ENCODE measurements at regions not wholly inside any gene's neighbourhood (a gene's known extent, or its start where the extent isn't known, plus 50 kb on each side); places are given as distances from the start of the nearest gene placed in this dataset.
A peak's percentile ranks its signal among the peaks of the same experiment; 100 is the strongest.

- Histone ChIP-seq H3K27me3 (ENCODE audit: insufficient read depth, low read length, poor library complexity, severe bottlenecking) (no peaks in the 10 kb centered on the region), H3K9me3 (ENCODE audit: low read length) (no peaks in the 10 kb centered on the region), H3K4me3 (ENCODE audit: low read length) (no peak overlapping the region), H3K4me1 (ENCODE audit: insufficient read depth, low read length) (no peaks in the 10 kb centered on the region), H3K27ac (ENCODE audit: low read depth, low read length) (no peak overlapping the region), H3K36me3 (ENCODE audit: insufficient read depth, low read length) (no peaks in the 10 kb centered on the region)
- no peak overlapping the region for H3K4me3 Mint-ChIP-seq
- ChIA-PET POLR2A (no interaction called here), CTCF (interaction anchor here (0.6 kb wide), 1 partner anchor 1266 kb away, joined by 3 read pairs; no protein-coding TSS in a partner anchor)
- DNase-seq, result no peak
- H3K36me3 Mint-ChIP-seq, result no peaks in the 10 kb centered on the region
- H3K27me3 Mint-ChIP-seq, result peaks cover 4 to 11% of the 10 kb centered on the region in 2 donors
- peaks cover 0 to 1% (median 0%) of the 10 kb centered on the region in 5 donors for H3K9me3 Mint-ChIP-seq
- H3K27ac Mint-ChIP-seq, result no peak overlapping the region
- peaks cover 0 to 5% (median 0%) of the 10 kb centered on the region in 3 donors for H3K4me1 Mint-ChIP-seq
Observed at GRCh38 chr3:64464955-64465354, 222.8 kb downstream of the ADAMTS9 start.

- peaks cover 0 to 1% (median 0%) of the 10 kb centered on the region in 5 donors for H3K9me3 Mint-ChIP-seq
- H3K4me3 Mint-ChIP-seq, result no peak overlapping the region
- CTCF ChIA-PET, result no interaction called here
Observed at GRCh38 chr3:64463981-64464380, 223.8 kb downstream of the ADAMTS9 start.

GRCh38 chr3:64462203-64462602 lies 225.6 kb downstream of the ADAMTS9 start:
- Mint-ChIP-seq H3K9me3 (peaks cover 0 to 1% (median 0%) of the 10 kb centered on the region in 5 donors), H3K4me3 (no peak overlapping the region), H3K4me1 (peaks cover 0 to 5% (median 0%) of the 10 kb centered on the region in 3 donors), H3K27me3 (peaks cover 3 to 4% of the 10 kb centered on the region in 2 donors), H3K27ac (peak overlapping the region in 1 of 8 donors; percentile 4), H3K36me3 (no peaks in the 10 kb centered on the region)
- no peaks in the 10 kb centered on the region for H3K27me3 ChIP-seq (ENCODE audit: insufficient read depth, low read length, poor library complexity, severe bottlenecking)
- H3K36me3 ChIP-seq (ENCODE audit: insufficient read depth, low read length), result no peaks in the 10 kb centered on the region
- no peaks in the 10 kb centered on the region for H3K9me3 ChIP-seq (ENCODE audit: low read length)
- no peaks in the 10 kb centered on the region for H3K4me1 ChIP-seq (ENCODE audit: insufficient read depth, low read length)
- no peak overlapping the region for H3K4me3 ChIP-seq (ENCODE audit: low read length)
- ChIA-PET POLR2A (no interaction called here), CTCF (no interaction called here)
- H3K27ac ChIP-seq (ENCODE audit: low read depth, low read length), result no peak overlapping the region
- DNase-seq, result no peak

More at GRCh38 chr3:64463981-64464380, 223.8 kb downstream of the ADAMTS9 start:
- Mint-ChIP-seq H3K4me1 (peaks cover 0 to 5% (median 0%) of the 10 kb centered on the region in 3 donors), H3K27me3 (peaks cover 4 to 7% of the 10 kb centered on the region in 2 donors), H3K27ac (no peak overlapping the region), H3K36me3 (no peaks in the 10 kb centered on the region)
- Histone ChIP-seq H3K4me3 (ENCODE audit: low read length) (no peak overlapping the region), H3K4me1 (ENCODE audit: insufficient read depth, low read length) (no peaks in the 10 kb centered on the region), H3K36me3 (ENCODE audit: insufficient read depth, low read length) (no peaks in the 10 kb centered on the region), H3K27me3 (ENCODE audit: insufficient read depth, low read length, poor library complexity, severe bottlenecking) (no peaks in the 10 kb centered on the region), H3K9me3 (ENCODE audit: low read length) (no peaks in the 10 kb centered on the region), H3K27ac (ENCODE audit: low read depth, low read length) (no peak overlapping the region)
- no peak for DNase-seq
- POLR2A ChIA-PET, result no interaction called here

GRCh38 chr3:64460877-64461276 lies 226.9 kb downstream of the ADAMTS9 start:
- DNase-seq, result no peak
- no peak overlapping the region for H3K4me3 Mint-ChIP-seq
- POLR2A ChIA-PET, result no interaction called here

GRCh38 chr3:64460141-64460730 lies 227.6 kb downstream of the ADAMTS9 start:
- Histone ChIP-seq H3K4me3 (ENCODE audit: low read length) (no peak overlapping the region), H3K36me3 (ENCODE audit: insufficient read depth, low read length) (no peaks in the 10 kb centered on the region), H3K9me3 (ENCODE audit: low read length) (no peaks in the 10 kb centered on the region), H3K27ac (ENCODE audit: low read depth, low read length) (no peak overlapping the region), H3K4me1 (ENCODE audit: insufficient read depth, low read length) (no peaks in the 10 kb centered on the region), H3K27me3 (ENCODE audit: insufficient read depth, low read length, poor library complexity, severe bottlenecking) (no peaks in the 10 kb centered on the region)
- Mint-ChIP-seq H3K27ac (no peak overlapping the region), H3K9me3 (no peaks in the 10 kb centered on the region), H3K27me3 (peaks cover 6 to 10% of the 10 kb centered on the region in 2 donors), H3K4me3 (no peak overlapping the region), H3K4me1 (peaks cover 0 to 5% (median 0%) of the 10 kb centered on the region in 3 donors), H3K36me3 (no peaks in the 10 kb centered on the region)
- ChIA-PET POLR2A (no interaction called here), CTCF (no interaction called here)
- no peak for DNase-seq

More at GRCh38 chr3:64460877-64461276, 226.9 kb downstream of the ADAMTS9 start:
- peaks cover 0 to 1% (median 0%) of the 10 kb centered on the region in 5 donors for H3K9me3 Mint-ChIP-seq
- peaks cover 0 to 5% (median 0%) of the 10 kb centered on the region in 3 donors for H3K4me1 Mint-ChIP-seq
- no peaks in the 10 kb centered on the region for H3K36me3 Mint-ChIP-seq
- H3K27me3 ChIP-seq (ENCODE audit: insufficient read depth, low read length, poor library complexity, severe bottlenecking), result no peaks in the 10 kb centered on the region
- H3K27ac Mint-ChIP-seq, result no peak overlapping the region
- H3K4me1 ChIP-seq (ENCODE audit: insufficient read depth, low read length), result no peaks in the 10 kb centered on the region
- H3K9me3 ChIP-seq (ENCODE audit: low read length), result no peaks in the 10 kb centered on the region
- no peak overlapping the region for H3K27ac ChIP-seq (ENCODE audit: low read depth, low read length)
- no peaks in the 10 kb centered on the region for H3K36me3 ChIP-seq (ENCODE audit: insufficient read depth, low read length)
- H3K4me3 ChIP-seq (ENCODE audit: low read length), result no peak overlapping the region
- CTCF ChIA-PET, result no interaction called here
- peaks cover 4 to 7% of the 10 kb centered on the region in 2 donors for H3K27me3 Mint-ChIP-seq

GRCh38 chr3:64459711-64460110 lies 228.1 kb downstream of the ADAMTS9 start:
- H3K36me3 Mint-ChIP-seq, result no peaks in the 10 kb centered on the region
- no peak overlapping the region for H3K4me3 Mint-ChIP-seq
- peaks cover 6 to 10% of the 10 kb centered on the region in 2 donors for H3K27me3 Mint-ChIP-seq

GRCh38 chr3:64457811-64458210 lies 230.0 kb downstream of the ADAMTS9 start:
- H3K27me3 ChIP-seq (ENCODE audit: insufficient read depth, low read length, poor library complexity, severe bottlenecking), result no peaks in the 10 kb centered on the region
- H3K4me3 ChIP-seq (ENCODE audit: low read length), result no peak overlapping the region
- H3K27ac ChIP-seq (ENCODE audit: low read depth, low read length), result no peak overlapping the region
- no peaks in the 10 kb centered on the region for H3K36me3 ChIP-seq (ENCODE audit: insufficient read depth, low read length)
- CTCF ChIA-PET, result no interaction called here
- Mint-ChIP-seq H3K4me1 (peaks cover 0 to 5% (median 0%) of the 10 kb centered on the region in 3 donors), H3K27me3 (peaks cover 5 to 10% of the 10 kb centered on the region in 2 donors), H3K36me3 (no peaks in the 10 kb centered on the region), H3K9me3 (no peaks in the 10 kb centered on the region), H3K27ac (no peak overlapping the region), H3K4me3 (no peak overlapping the region)
- POLR2A ChIA-PET, result no interaction called here
- DNase-seq, result no peak
- no peaks in the 10 kb centered on the region for H3K4me1 ChIP-seq (ENCODE audit: insufficient read depth, low read length)
- no peaks in the 10 kb centered on the region for H3K9me3 ChIP-seq (ENCODE audit: low read length)

More at GRCh38 chr3:64459711-64460110, 228.1 kb downstream of the ADAMTS9 start:
- ChIA-PET CTCF (no interaction called here), POLR2A (no interaction called here)
- Histone ChIP-seq H3K9me3 (ENCODE audit: low read length) (no peaks in the 10 kb centered on the region), H3K36me3 (ENCODE audit: insufficient read depth, low read length) (no peaks in the 10 kb centered on the region), H3K27ac (ENCODE audit: low read depth, low read length) (no peak overlapping the region), H3K4me1 (ENCODE audit: insufficient read depth, low read length) (no peaks in the 10 kb centered on the region), H3K4me3 (ENCODE audit: low read length) (no peak overlapping the region), H3K27me3 (ENCODE audit: insufficient read depth, low read length, poor library complexity, severe bottlenecking) (no peaks in the 10 kb centered on the region)
- no peaks in the 10 kb centered on the region for H3K9me3 Mint-ChIP-seq
- no peak for DNase-seq
- H3K4me1 Mint-ChIP-seq, result peaks cover 0 to 5% (median 0%) of the 10 kb centered on the region in 3 donors
- H3K27ac Mint-ChIP-seq, result no peak overlapping the region

- Mint-ChIP-seq H3K27me3 (peaks cover 5 to 10% of the 10 kb centered on the region in 2 donors), H3K36me3 (no peaks in the 10 kb centered on the region), H3K9me3 (no peaks in the 10 kb centered on the region), H3K27ac (no peak overlapping the region), H3K4me3 (no peak overlapping the region), H3K4me1 (no peaks in the 10 kb centered on the region)
- no peaks in the 10 kb centered on the region for H3K36me3 ChIP-seq (ENCODE audit: insufficient read depth, low read length)
- no peak for DNase-seq
- no peaks in the 10 kb centered on the region for H3K9me3 ChIP-seq (ENCODE audit: low read length)
- H3K4me3 ChIP-seq (ENCODE audit: low read length), result no peak overlapping the region
- CTCF ChIA-PET, result no interaction called here
- no peaks in the 10 kb centered on the region for H3K27me3 ChIP-seq (ENCODE audit: insufficient read depth, low read length, poor library complexity, severe bottlenecking)
- H3K27ac ChIP-seq (ENCODE audit: low read depth, low read length), result no peak overlapping the region
- no peaks in the 10 kb centered on the region for H3K4me1 ChIP-seq (ENCODE audit: insufficient read depth, low read length)
- POLR2A ChIA-PET, result no interaction called here
Observed at GRCh38 chr3:64456674-64457073, 231.1 kb downstream of the ADAMTS9 start.
